ENCODE measurements at regions not wholly inside any gene's neighbourhood (a gene's known extent, or its start where the extent isn't known, plus 50 kb on each side); places are given as distances from the start of the nearest gene placed in this dataset.

GRCh38 chr21:14762734-14763694 is 216.9 kb upstream of the SAMSN1 start:
- Histone ChIP-seq H3K36me3 (ENCODE audit: insufficient read depth, insufficient read length, low read length) (no peaks in the 10 kb centered on the region), H3K9ac (ENCODE audit: insufficient read length, low read depth) (no peak overlapping the region), H3K4me1 (ENCODE audit: insufficient read depth, insufficient read length) (no peaks in the 10 kb centered on the region), H3K4me3 (ENCODE audit: insufficient read length, low read depth) (no peak overlapping the region), H3K27me3 (ENCODE audit: insufficient read depth, insufficient read length) (no peaks in the 10 kb centered on the region), H3K9me3 (ENCODE audit: insufficient read depth, low read length) (no peaks in the 10 kb centered on the region; the same call in 1 of the 2 replicates)
- no peak for DNase-seq (ENCODE audit: low read depth, low spot score)
- TF ChIP-seq YY1 (IDR thresholded peaks at IDR 0.05; ENCODE audit: insufficient read depth, insufficient read length) (no peak), ZNF274 (IDR thresholded peaks at IDR 0.05; ENCODE audit: low read depth, low read length) (no peak), SUZ12 (IDR thresholded peaks at IDR 0.05; ENCODE audit: extremely low read depth, insufficient read depth, insufficient read length) (no peak)

GRCh38 chr21:14762327-14762726 is 216.2 kb upstream of the SAMSN1 start:
- no peak for DNase-seq (ENCODE audit: low read depth, low spot score)
- Histone ChIP-seq H3K27me3 (ENCODE audit: insufficient read depth, insufficient read length) (no peaks in the 10 kb centered on the region), H3K9ac (ENCODE audit: insufficient read length, low read depth) (no peak overlapping the region), H3K4me3 (ENCODE audit: insufficient read length, low read depth) (no peak overlapping the region), H3K36me3 (ENCODE audit: insufficient read depth, insufficient read length, low read length) (no peaks in the 10 kb centered on the region), H3K4me1 (ENCODE audit: insufficient read depth, insufficient read length) (no peaks in the 10 kb centered on the region), H3K9me3 (ENCODE audit: insufficient read depth, low read length) (no peaks in the 10 kb centered on the region; the same call in 1 of the 2 replicates)
- no peak for TF ChIP-seq YY1 (IDR thresholded peaks at IDR 0.05; ENCODE audit: insufficient read depth, insufficient read length)
- TF ChIP-seq ZNF274 (IDR thresholded peaks at IDR 0.05; ENCODE audit: low read depth, low read length) = no peak
- no peak for TF ChIP-seq SUZ12 (IDR thresholded peaks at IDR 0.05; ENCODE audit: extremely low read depth, insufficient read depth, insufficient read length)

GRCh38 chr21:14759285-14759684 is 213.2 kb upstream of the SAMSN1 start:
- no peak for DNase-seq (ENCODE audit: low read depth, low spot score)
- H3K36me3 ChIP-seq (ENCODE audit: insufficient read depth, insufficient read length, low read length) = no peaks in the 10 kb centered on the region
- TF ChIP-seq YY1 (IDR thresholded peaks at IDR 0.05; ENCODE audit: insufficient read depth, insufficient read length) (no peak), ZNF274 (IDR thresholded peaks at IDR 0.05; ENCODE audit: low read depth, low read length) (no peak), SUZ12 (IDR thresholded peaks at IDR 0.05; ENCODE audit: extremely low read depth, insufficient read depth, insufficient read length) (no peak)
- no peaks in the 10 kb centered on the region for H3K27me3 ChIP-seq (ENCODE audit: insufficient read depth, insufficient read length)
- no peaks in the 10 kb centered on the region for H3K9me3 ChIP-seq (ENCODE audit: insufficient read depth, low read length)
- H3K4me3 ChIP-seq (ENCODE audit: insufficient read length, low read depth) = no peak overlapping the region
- H3K9ac ChIP-seq (ENCODE audit: insufficient read length, low read depth) = no peak overlapping the region
- no peaks in the 10 kb centered on the region for H3K4me1 ChIP-seq (ENCODE audit: insufficient read depth, insufficient read length)

- no peaks in the 10 kb centered on the region for H3K27me3 ChIP-seq (ENCODE audit: insufficient read depth, insufficient read length)
Observed at GRCh38 chr21:14758849-14759248, 212.7 kb upstream of the SAMSN1 start.

DNA sequence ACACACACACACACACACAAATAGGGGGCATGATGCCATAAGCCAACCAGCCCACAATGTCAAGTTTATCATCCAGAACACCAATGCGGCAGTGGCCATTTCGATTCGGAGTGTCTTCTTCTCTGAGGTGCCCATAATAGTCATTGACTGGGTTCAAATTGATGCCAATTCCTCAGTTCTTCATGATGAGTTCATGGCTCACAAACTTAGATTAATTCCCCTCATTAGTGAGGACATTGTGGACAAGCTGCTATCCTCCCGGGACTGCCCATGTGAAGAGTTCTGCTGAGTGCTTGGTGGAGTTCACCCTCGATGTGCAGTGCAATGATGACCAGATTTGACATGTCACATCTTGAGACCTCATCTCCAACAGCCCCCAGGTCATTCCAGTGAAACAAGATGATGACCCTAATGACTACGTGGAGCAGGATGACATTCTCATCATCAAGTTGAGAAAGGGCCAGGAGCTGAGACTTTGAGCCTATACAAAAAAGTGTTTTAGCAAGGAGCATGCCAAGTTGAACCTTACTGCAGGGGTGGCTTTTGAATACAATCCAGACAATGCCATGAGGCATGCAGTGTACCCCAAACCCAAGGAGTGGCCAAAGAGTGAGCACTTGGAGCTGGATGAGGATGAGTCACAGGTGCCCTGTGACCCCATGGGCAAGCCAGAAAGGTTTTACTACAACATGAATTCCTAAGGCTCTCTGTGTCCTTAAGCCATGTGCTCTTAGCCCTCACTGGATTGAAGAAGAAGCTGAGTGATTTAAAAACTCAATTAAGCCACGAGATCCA is 211.6 kb upstream of the SAMSN1 start:
- Histone ChIP-seq H3K4me1 (ENCODE audit: insufficient read depth, insufficient read length) (no peaks in the 10 kb centered on the region), H3K36me3 (ENCODE audit: insufficient read depth, insufficient read length, low read length) (no peaks in the 10 kb centered on the region), H3K27me3 (ENCODE audit: insufficient read depth, insufficient read length) (no peaks in the 10 kb centered on the region), H3K9me3 (ENCODE audit: insufficient read depth, low read length) (no peaks in the 10 kb centered on the region), H3K9ac (ENCODE audit: insufficient read length, low read depth) (no peak overlapping the region), H3K4me3 (ENCODE audit: insufficient read length, low read depth) (no peak overlapping the region)
- DNase-seq (ENCODE audit: low read depth, low spot score) = no peak
- TF ChIP-seq SUZ12 (IDR thresholded peaks at IDR 0.05; ENCODE audit: extremely low read depth, insufficient read depth, insufficient read length) (no peak), YY1 (IDR thresholded peaks at IDR 0.05; ENCODE audit: insufficient read depth, insufficient read length) (no peak), ZNF274 (IDR thresholded peaks at IDR 0.05; ENCODE audit: low read depth, low read length) (no peak)

More at GRCh38 chr21:14758849-14759248, 212.7 kb upstream of the SAMSN1 start:
- Histone ChIP-seq H3K4me3 (ENCODE audit: insufficient read length, low read depth) (no peak overlapping the region), H3K36me3 (ENCODE audit: insufficient read depth, insufficient read length, low read length) (no peaks in the 10 kb centered on the region), H3K9ac (ENCODE audit: insufficient read length, low read depth) (no peak overlapping the region), H3K4me1 (ENCODE audit: insufficient read depth, insufficient read length) (no peaks in the 10 kb centered on the region), H3K9me3 (ENCODE audit: insufficient read depth, low read length) (no peaks in the 10 kb centered on the region)
- DNase-seq (ENCODE audit: low read depth, low spot score) = no peak
- no peak for TF ChIP-seq YY1 (IDR thresholded peaks at IDR 0.05; ENCODE audit: insufficient read depth, insufficient read length)
- no peak for TF ChIP-seq ZNF274 (IDR thresholded peaks at IDR 0.05; ENCODE audit: low read depth, low read length)

GRCh38 chr21:14755086-14755485 is 209.0 kb upstream of the SAMSN1 start:
- Histone ChIP-seq H3K9ac (ENCODE audit: insufficient read length, low read depth) (no peak overlapping the region), H3K27me3 (ENCODE audit: insufficient read depth, insufficient read length) (no peaks in the 10 kb centered on the region), H3K9me3 (ENCODE audit: insufficient read depth, low read length) (no peaks in the 10 kb centered on the region), H3K36me3 (ENCODE audit: insufficient read depth, insufficient read length, low read length) (no peaks in the 10 kb centered on the region), H3K4me1 (ENCODE audit: insufficient read depth, insufficient read length) (no peaks in the 10 kb centered on the region), H3K4me3 (ENCODE audit: insufficient read length, low read depth) (no peak overlapping the region)
- DNase-seq (ENCODE audit: low read depth, low spot score) = no peak
- TF ChIP-seq SUZ12 (IDR thresholded peaks at IDR 0.05; ENCODE audit: extremely low read depth, insufficient read depth, insufficient read length) = no peak
- TF ChIP-seq ZNF274 (IDR thresholded peaks at IDR 0.05; ENCODE audit: low read depth, low read length) = no peak
- no peak for TF ChIP-seq YY1 (IDR thresholded peaks at IDR 0.05; ENCODE audit: insufficient read depth, insufficient read length)

- Histone ChIP-seq H3K36me3 (ENCODE audit: insufficient read depth, insufficient read length, low read length) (no peaks in the 10 kb centered on the region), H3K4me1 (ENCODE audit: insufficient read depth, insufficient read length) (no peaks in the 10 kb centered on the region), H3K4me3 (ENCODE audit: insufficient read length, low read depth) (no peak overlapping the region), H3K27me3 (ENCODE audit: insufficient read depth, insufficient read length) (no peaks in the 10 kb centered on the region), H3K9ac (ENCODE audit: insufficient read length, low read depth) (no peak overlapping the region), H3K9me3 (ENCODE audit: insufficient read depth, low read length) (no peaks in the 10 kb centered on the region)
- TF ChIP-seq YY1 (IDR thresholded peaks at IDR 0.05; ENCODE audit: insufficient read depth, insufficient read length) (no peak), ZNF274 (IDR thresholded peaks at IDR 0.05; ENCODE audit: low read depth, low read length) (no peak), SUZ12 (IDR thresholded peaks at IDR 0.05; ENCODE audit: extremely low read depth, insufficient read depth, insufficient read length) (no peak)
- DNase-seq (ENCODE audit: low read depth, low spot score) = no peak
Observed at GRCh38 chr21:14754682-14755081, 208.6 kb upstream of the SAMSN1 start.
